Mesodermal cell (in vitro differentiated cells): ENCODE measurements at regions not wholly inside any gene's neighbourhood (a gene's known extent, or its start where the extent isn't known, plus 50 kb on each side); places are given as distances from the start of the nearest gene placed in this dataset.

Source experiments
- H3K27ac ChIP-seq: 2 replicates; pipeline ENCODE4 v1.7.0; 2013; ENCODE audit warnings: mild to moderate bottlenecking, low read depth, low read length, moderate library complexity; ENCODE audit not compliant: severe bottlenecking
- H3K36me3 ChIP-seq: 2 replicates; pipeline ENCODE4 v1.7.1; 2013; ENCODE audit warnings: mild to moderate bottlenecking, low read length, moderate library complexity; ENCODE audit not compliant: control insufficient read depth, insufficient read depth
- H3K4me1 ChIP-seq: one replicate; pipeline ENCODE4 v1.7.1; 2013; ENCODE audit warnings: mild to moderate bottlenecking, low read length; ENCODE audit not compliant: insufficient read depth, control insufficient read depth, poor library complexity, severe bottlenecking
- H3K4me3 ChIP-seq: 2 replicates; pipeline ENCODE4 v1.7.0; 2013; ENCODE audit warnings: low read length, control low read depth, mild to moderate bottlenecking; ENCODE audit not compliant: insufficient read depth, poor library complexity, severe bottlenecking; ENCODE audit errors: extremely low read depth
- H3K9me3 ChIP-seq: 2 replicates; pipeline ENCODE4 v1.7.1; 2013; ENCODE audit warnings: mild to moderate bottlenecking, low read length, moderate library complexity; ENCODE audit not compliant: control insufficient read depth
- WGBS, 2 experiments: methylation state at CpG; one replicate each; pipeline ENCODE4 v1.1.5; 2013; ENCODE audit warnings: missing lambda C conversion rate in 2 of 2; ENCODE audit not compliant: insufficient coverage in 2 of 2; 5-methylcytosine and 5-hydroxymethylcytosine counted together

GRCh38 chr18:75533950-75534349, 106.4 kb upstream of the SMIM21 start:
- no peaks in the 10 kb centered on the region for H3K4me1 ChIP-seq
- no peaks in the 10 kb centered on the region for H3K36me3 ChIP-seq
- no peak overlapping the region for H3K4me3 ChIP-seq
- H3K27ac ChIP-seq: no peak overlapping the region
- WGBS, 2 experiments: 77 to 92% methylated on average over 2 to 3 of the region's 5 CpGs
- H3K9me3 ChIP-seq: no peaks in the 10 kb centered on the region

GRCh38 chr18:75533209-75533608, 105.7 kb upstream of the SMIM21 start:
- WGBS, 2 experiments: 100% methylated on average over 1 of the region's 2 CpGs; no CpG with 5 or more reads in 1 of the 2 experiments
- no peaks in the 10 kb centered on the region for H3K9me3 ChIP-seq
- no peak overlapping the region for H3K27ac ChIP-seq
- no peaks in the 10 kb centered on the region for H3K36me3 ChIP-seq
- H3K4me1 ChIP-seq: no peaks in the 10 kb centered on the region
- H3K4me3 ChIP-seq: no peak overlapping the region

GRCh38 chr18:75531851-75532459, 104.5 kb upstream of the SMIM21 start:
- H3K4me1 ChIP-seq: no peaks in the 10 kb centered on the region
- no peaks in the 10 kb centered on the region for H3K9me3 ChIP-seq
- H3K36me3 ChIP-seq: no peaks in the 10 kb centered on the region
- no peak overlapping the region for H3K4me3 ChIP-seq
- WGBS, 2 experiments: 96 to 99% methylated on average over 7 to 11 of the region's 13 CpGs
- no peak overlapping the region for H3K27ac ChIP-seq

GRCh38 chr18:75531212-75531850, 103.8 kb upstream of the SMIM21 start:
- H3K4me1 ChIP-seq: no peaks in the 10 kb centered on the region
- WGBS, 2 experiments: 85 to 86% methylated on average over 7 to 9 of the region's 14 CpGs

GRCh38 chr18:75530566-75531211, 103.2 kb upstream of the SMIM21 start:
- no peak overlapping the region for H3K4me3 ChIP-seq
- no peaks in the 10 kb centered on the region for H3K36me3 ChIP-seq
- H3K4me1 ChIP-seq: no peaks in the 10 kb centered on the region
- H3K9me3 ChIP-seq: no peaks in the 10 kb centered on the region
- WGBS, 2 experiments: 96 to 97% methylated on average over 5 to 7 of the region's 7 CpGs
- no peak overlapping the region for H3K27ac ChIP-seq

More at GRCh38 chr18:75531212-75531850, 103.8 kb upstream of the SMIM21 start:
- H3K4me3 ChIP-seq: no peak overlapping the region
- H3K27ac ChIP-seq: no peak overlapping the region
- H3K36me3 ChIP-seq: no peaks in the 10 kb centered on the region
- no peaks in the 10 kb centered on the region for H3K9me3 ChIP-seq

GRCh38 chr18:75530118-75530517, 102.6 kb upstream of the SMIM21 start:
- 89 to 90% methylated on average over 2 to 3 of the region's 4 CpGs for WGBS, 2 experiments
- no peaks in the 10 kb centered on the region for H3K4me1 ChIP-seq
- no peak overlapping the region for H3K27ac ChIP-seq
- H3K9me3 ChIP-seq: no peaks in the 10 kb centered on the region
- no peaks in the 10 kb centered on the region for H3K36me3 ChIP-seq
- no peak overlapping the region for H3K4me3 ChIP-seq

- WGBS, 2 experiments: 93 to 94% methylated on average over 4 to 7 of the region's 8 CpGs
- no peak overlapping the region for H3K4me3 ChIP-seq
- no peaks in the 10 kb centered on the region for H3K36me3 ChIP-seq
Measured at GRCh38 chr18:75529394-75529793, 101.9 kb upstream of the SMIM21 start.

GRCh38 chr18:75527848-75528685, 100.6 kb upstream of the SMIM21 start:
- H3K27ac ChIP-seq: no peak overlapping the region
- H3K9me3 ChIP-seq: no peaks in the 10 kb centered on the region
- H3K4me3 ChIP-seq: no peak overlapping the region
- 73 to 87% methylated on average over 2 of the region's 6 CpGs for WGBS, 2 experiments
- H3K4me1 ChIP-seq: no peaks in the 10 kb centered on the region
- no peaks in the 10 kb centered on the region for H3K36me3 ChIP-seq

More at GRCh38 chr18:75529394-75529793, 101.9 kb upstream of the SMIM21 start:
- no peaks in the 10 kb centered on the region for H3K4me1 ChIP-seq
- no peaks in the 10 kb centered on the region for H3K9me3 ChIP-seq
- H3K27ac ChIP-seq: no peak overlapping the region

GRCh38 chr18:75526038-75526437, 98.5 kb upstream of the SMIM21 start:
- Histone ChIP-seq H3K4me3 (no peak overlapping the region), H3K27ac (no peak overlapping the region), H3K4me1 (no peaks in the 10 kb centered on the region), H3K9me3 (no peaks in the 10 kb centered on the region), H3K36me3 (no peaks in the 10 kb centered on the region)
- 96 to 97% methylated on average over 5 to 6 of the region's 6 CpGs for WGBS, 2 experiments

GRCh38 chr18:75525331-75525730, 97.8 kb upstream of the SMIM21 start:
- Histone ChIP-seq H3K27ac (no peak overlapping the region), H3K4me1 (no peaks in the 10 kb centered on the region), H3K36me3 (no peaks in the 10 kb centered on the region), H3K9me3 (no peaks in the 10 kb centered on the region), H3K4me3 (no peak overlapping the region)
- 87 to 88% methylated on average over 7 of the region's 7 CpGs for WGBS, 2 experiments
